ENCODE measurements at regions not wholly inside any gene's neighbourhood (a gene's known extent, or its start where the extent isn't known, plus 50 kb on each side); places are given as distances from the start of the nearest gene placed in this dataset.

DNA sequence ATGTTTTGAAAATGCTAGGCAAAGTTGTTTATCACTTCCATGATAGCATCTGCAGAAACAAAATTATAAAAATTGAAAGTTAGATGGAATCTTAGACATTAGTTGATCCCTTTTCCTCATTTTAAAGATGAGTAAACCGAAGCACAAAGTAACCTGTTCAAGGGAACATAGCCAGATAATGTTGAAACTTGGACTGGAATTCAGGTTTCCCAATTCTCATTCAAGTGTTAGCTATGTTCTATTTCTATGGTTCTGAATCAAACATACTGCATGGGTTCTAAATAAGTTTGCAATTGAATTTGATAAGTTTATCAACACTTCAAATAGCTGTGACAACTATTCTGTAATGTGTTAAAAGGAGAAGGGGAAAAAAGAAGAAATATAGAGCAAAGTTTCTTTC lies 122.4 kb upstream of the SOX5 start:
- DNase-seq, result no peak

DNA sequence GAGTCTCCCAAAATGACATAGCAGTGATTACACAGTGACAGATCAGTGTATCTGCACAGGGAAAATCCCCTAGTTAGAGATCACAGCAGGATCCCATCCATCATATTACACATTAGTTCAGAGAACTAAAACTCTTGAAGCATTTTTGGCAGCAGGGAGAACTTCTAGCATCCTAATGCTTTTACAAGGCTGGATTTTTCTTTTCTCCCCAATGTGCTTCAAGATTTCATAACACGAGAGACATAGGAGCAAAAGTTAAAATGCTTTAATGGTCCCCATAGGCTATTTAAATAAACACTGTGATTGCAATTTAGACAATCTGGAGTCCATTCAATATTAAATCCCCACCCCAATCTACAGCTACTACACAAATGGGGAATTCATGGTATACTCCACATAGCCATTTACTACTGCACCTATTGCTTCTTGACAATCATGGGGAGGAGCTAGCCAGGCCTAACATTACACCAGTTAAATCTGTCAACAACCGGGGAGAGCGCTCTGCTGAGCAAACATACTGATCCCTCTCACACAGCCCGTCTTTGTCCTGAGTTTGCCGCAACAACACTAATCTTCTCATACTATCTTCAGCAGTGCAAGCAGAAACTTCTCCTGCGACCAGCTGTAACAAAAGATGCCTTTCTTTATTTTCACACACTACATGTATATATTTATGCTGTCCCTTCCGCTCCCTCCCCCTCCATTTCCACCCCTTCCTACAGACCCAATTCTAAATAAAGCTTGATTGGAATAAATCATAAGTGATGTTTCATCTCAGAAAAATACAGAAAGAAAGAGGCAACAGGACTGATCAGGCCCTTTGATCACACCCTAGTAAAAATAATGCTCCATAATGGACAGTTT lies 120.3 kb upstream of the SOX5 start:
- no peak for DNase-seq

DNA sequence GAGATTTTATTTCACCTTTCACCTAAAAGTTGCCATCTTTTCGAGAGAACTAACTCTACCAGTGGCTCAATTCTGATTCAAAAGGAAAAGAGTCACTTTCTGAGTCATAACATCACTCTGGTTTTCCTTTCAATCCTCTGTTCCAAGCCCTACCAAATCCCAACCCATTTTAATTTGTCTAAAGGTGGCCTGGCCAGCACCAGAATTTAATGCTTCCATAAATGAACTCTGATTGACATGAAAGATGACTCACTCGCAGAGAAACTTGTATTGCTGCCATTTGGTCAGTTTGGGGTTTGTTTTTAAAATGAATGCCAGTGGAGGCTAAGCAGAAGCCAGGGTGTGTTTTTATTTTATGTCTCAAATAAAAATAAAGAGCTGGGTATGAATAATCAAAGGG lies 117.4 kb upstream of the SOX5 start:
- no peak for DNase-seq

- DNase-seq, result no peak
Observed at GRCh38 chr12:24066097-24066496, 116.6 kb upstream of the SOX5 start.

DNA sequence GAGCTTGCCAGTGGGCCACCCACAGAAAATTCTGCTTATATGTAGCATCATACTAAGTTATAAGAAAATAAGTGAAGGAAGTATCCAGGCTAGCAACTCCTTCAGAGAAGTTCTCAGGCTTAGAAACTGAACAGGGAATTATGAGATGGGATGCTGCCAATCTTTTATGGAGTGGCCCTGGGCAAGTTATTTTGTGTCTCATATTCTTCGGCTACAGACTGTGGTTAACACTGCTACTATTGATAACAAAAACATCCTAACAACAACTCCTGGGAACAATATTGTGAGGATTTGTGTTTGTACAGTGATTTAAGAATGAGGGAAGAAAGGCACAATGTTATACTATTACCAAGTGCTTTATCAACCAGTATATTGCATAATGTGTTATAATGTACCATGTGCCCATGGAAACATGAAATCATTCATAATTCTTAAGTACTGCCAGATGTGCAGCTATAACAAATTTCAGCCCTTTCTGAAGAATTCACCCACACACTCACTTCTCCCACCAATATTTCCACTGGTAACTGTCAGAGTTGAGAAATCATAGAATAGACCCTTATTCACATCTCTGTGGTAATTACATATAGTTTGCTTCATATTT lies 113.3 kb upstream of the SOX5 start:
- no peak for DNase-seq

DNA sequence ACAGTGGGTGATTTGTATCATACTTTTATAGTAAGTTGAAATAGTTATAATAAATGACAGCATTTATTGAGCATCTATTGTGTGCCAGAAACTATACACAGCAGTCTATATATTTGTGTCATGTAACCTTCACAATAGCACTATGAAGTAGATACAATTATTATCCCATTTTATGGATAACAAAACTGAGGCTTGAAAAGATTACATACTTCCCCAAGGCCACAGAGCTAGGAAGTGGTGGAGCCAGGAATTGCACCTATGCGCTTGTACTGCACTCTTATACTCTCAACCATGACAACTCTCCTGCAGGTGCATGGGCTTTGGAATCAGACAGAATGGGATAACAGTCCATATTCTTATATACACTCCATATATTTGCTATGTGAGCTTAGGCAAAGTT lies 110.6 kb upstream of the SOX5 start:
- DNase-seq, result no peak

- DNase-seq, result no peak
Observed at GRCh38 chr12:24057920-24058476, 108.5 kb upstream of the SOX5 start.

DNA sequence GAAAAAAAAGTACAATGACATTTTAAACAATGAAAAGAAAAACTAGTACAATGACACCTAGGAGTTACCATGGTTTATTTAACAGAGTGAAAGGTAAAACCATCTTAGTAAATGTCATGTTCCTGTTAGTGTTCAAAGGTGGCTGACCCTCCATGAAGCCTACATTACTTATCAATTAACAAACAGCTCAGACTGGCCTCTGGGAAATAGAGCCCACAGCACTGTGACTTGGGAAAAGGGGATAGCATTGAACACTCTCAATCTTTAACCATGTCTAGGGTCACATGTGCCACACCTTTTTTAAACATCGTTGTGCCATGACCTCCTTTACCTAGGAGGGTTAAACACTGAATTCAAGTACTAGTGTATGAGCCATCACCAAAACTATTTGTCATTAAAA lies 106.3 kb upstream of the SOX5 start:
- DNase-seq, result no peak

DNA sequence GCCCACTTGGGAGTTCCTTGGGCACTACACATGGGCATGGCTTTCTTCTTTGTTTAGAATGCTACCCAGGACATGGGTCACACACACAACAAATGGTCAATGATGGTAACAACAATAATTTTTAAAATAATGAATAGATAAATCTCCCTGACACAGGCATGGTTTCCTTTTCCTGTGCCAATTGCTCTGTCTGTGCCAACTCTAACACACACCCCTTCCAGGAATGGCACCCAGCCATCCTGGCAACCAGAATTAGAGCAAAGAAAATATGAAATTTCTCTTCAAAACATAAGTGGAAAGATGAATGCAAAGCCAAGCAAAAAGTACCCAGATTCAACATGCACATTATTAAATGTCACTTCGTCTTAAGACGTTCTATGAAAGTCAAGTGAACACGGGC lies 104.9 kb upstream of the SOX5 start:
- DNase-seq, result no peak

- no peak for DNase-seq
Observed at GRCh38 chr12:24049728-24050127, 100.3 kb upstream of the SOX5 start.

- no peak for DNase-seq
Observed at GRCh38 chr12:24049101-24049500, 99.6 kb upstream of the SOX5 start.

- no peak for DNase-seq
Observed at GRCh38 chr12:24048446-24048845, 99.0 kb upstream of the SOX5 start.

GRCh38 chr12:24047326-24047725 lies 97.9 kb upstream of the SOX5 start:
- no peak for DNase-seq

- no peak for DNase-seq
Observed at GRCh38 chr12:24045816-24046257, 96.4 kb upstream of the SOX5 start.

DNA sequence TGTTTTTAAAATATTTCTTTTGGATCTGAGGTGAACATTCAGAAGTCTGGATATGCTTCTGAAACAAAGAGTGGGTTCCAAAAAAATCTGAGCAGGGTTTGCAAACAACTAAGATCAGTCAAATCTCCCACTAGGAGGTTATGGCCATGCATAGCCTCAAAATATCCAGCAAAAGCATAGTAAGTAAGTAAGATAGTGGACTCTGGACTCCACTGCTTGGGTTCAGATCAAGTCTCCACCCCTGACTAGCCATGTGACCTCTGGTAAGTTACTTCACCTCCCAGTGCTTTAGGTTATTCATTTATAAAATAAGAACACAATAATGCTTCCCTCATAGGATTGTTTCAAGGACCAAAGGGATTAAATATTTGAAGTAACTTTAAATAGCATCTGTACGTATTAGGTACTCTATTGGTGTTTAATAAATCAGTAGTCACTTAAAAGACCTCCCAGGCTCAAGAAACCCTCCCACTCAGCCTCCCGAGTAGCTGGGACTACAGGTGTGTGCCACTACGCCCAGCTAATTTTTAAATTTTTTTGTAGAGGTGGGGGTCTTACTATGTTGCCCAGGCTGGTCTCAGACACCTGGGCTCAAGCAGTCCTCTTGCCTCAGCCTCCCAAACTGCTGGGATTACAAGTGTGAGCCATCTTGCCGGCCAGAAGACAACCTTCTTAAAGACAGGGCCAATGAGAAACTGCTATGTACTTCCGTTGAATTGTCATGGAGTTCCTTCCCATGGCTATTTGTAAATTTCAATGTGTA lies 95.7 kb upstream of the SOX5 start:
- no peak for DNase-seq

- no peak for DNase-seq
Observed at GRCh38 chr12:24042651-24043050, 93.2 kb upstream of the SOX5 start.

DNA sequence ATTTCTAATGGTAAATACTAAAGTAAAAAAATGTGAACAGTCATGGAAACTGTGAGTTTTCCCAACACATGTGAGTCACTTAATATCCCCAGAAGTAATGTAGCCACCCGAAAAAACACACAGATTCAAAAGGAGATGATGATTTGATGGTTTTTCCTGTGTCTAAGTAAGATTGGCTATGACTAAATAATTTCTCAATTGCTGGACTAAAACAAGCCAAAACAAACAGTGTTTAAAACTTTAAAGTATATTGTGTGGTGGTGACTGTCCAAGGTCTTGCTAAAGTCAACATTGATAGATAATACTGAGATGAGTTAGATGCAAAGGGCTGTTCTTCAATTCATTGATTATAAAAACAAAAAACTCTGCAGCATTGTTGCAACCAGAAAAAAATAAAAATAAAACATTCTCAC lies 89.6 kb upstream of the SOX5 start:
- DNase-seq, result no peak

DNA sequence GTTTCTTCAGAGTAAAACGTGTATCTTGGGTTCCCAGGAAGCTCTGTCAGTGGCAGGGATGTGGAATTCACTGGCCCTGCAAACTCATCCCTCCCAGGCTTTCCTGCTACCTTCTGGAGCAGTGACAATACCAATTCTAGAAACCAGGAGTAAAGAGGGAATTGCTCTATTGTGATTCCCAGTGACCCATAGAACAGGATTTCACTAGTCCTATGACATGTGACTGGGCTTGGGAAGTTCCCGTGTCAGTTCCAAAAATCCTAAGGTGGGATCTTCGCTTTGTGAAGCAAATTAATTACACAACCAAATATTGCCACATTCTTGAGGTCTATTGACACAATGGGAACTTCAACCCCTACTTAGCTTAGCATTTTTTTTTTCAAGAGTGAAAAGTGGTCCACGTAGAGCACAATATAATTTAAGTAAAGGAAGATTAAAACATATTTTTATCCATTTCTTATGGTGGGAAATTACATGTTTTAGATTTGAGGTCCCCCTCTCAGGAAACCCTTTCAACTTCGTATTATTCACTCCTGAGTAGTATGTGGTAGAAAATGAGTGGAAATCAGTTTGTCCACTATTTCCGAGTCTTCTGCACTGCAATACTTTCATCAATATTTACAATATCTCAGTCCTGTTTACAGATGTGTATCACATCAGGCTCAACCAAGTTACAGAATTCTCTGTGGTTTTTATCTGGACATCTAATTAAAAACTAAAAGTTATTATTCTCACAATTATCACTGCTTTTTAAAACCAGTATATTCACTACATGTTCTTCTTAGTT lies 88.9 kb upstream of the SOX5 start:
- no peak for DNase-seq

- no peak for DNase-seq
Observed at GRCh38 chr12:24036438-24037216, 87.2 kb upstream of the SOX5 start.

GRCh38 chr12:24034894-24035293 lies 85.4 kb upstream of the SOX5 start:
- DNase-seq, result no peak

- DNase-seq, result no peak
Observed at GRCh38 chr12:24034160-24034559, 84.7 kb upstream of the SOX5 start.

DNA sequence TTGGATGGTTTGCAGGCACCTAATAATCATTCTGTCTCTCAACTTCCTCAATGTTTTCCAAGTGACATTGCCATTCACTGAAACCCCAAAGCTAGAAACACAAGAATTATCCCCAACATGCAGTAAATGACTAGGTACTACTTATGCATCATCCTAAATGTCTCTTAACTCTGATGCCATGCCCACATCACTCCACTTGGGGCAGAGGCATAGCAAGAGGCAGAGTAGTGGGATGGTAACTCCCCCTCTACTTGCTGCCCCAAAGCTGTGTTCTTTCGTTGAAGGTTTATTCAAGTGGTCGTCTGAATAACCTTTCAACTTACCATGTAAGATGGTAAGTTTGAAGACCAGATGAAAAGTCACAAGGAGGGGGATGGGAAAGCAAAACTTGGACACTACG lies 77.9 kb upstream of the SOX5 start:
- no peak for DNase-seq

Measured in T-helper 1 cell (primary cell).